ENCODE measurements at regions not wholly inside any gene's neighbourhood (a gene's known extent, or its start where the extent isn't known, plus 50 kb on each side); places are given as distances from the start of the nearest gene placed in this dataset.

DNA sequence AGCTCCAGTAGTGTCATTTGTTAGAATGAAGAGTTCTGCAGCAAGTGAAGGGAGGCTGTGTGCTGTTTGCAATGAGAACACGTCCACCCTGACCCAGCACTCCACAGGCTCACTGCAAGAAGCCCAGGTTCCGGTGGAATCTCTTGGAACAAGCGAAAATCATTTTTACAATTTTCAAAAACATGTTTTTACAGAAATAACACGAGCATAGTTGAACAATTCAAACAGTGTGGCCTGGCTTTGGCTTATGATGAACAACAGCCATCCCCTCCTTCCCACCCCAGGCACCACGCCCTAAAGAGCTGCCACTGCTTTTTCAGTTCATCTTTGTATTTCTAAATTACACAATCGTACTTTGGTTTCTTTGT lies 59.5 kb upstream of the KY start:
- ChIA-PET CTCF (interaction anchor here (1.2 to 1.8 kb wide), 2 partner anchors 45 to 69 kb away, joined by 3 to 4 read pairs; no protein-coding TSS in a partner anchor), POLR2A (interaction anchor here (0.5 kb wide), 1 partner anchor 1892 kb away, joined by 3 read pairs; no protein-coding TSS in a partner anchor)
- no peak for DNase-seq (ENCODE audit: low read depth, low spot score)
- no peak overlapping the region for H3K4me3 ChIP-seq (ENCODE audit: low read depth, low read length)
- TF ChIP-seq, protein P1, sequence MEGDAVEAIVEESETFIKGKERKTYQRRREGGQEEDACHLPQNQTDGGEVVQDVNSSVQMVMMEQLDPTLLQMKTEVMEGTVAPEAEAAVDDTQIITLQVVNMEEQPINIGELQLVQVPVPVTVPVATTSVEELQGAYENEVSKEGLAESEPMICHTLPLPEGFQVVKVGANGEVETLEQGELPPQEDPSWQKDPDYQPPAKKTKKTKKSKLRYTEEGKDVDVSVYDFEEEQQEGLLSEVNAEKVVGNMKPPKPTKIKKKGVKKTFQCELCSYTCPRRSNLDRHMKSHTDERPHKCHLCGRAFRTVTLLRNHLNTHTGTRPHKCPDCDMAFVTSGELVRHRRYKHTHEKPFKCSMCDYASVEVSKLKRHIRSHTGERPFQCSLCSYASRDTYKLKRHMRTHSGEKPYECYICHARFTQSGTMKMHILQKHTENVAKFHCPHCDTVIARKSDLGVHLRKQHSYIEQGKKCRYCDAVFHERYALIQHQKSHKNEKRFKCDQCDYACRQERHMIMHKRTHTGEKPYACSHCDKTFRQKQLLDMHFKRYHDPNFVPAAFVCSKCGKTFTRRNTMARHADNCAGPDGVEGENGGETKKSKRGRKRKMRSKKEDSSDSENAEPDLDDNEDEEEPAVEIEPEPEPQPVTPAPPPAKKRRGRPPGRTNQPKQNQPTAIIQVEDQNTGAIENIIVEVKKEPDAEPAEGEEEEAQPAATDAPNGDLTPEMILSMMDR (IDR thresholded peaks at IDR 0.05; ENCODE audit: insufficient read depth, low read length, missing control alignments), result no peak

DNA sequence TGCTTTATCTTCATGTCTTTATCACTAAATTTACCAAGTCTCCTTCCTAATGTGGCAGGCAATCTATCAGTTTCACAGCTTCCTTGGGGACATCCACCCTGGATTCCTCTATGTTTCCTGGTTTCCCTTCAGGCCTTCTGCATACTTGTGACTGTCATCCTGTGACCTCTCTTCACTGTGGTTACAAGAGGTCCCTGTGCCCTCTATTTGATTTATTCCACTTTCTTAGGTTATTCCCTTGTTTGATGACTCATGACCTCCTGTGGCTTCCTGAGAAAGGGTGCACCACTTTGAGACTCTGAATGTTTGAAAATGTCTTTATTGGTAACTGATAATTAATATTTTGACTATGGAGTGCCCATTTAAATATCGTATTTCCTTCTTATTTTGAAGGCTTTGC lies 60.5 kb upstream of the KY start:
- TF ChIP-seq, protein P1 (IDR thresholded peaks at IDR 0.05; ENCODE audit: insufficient read depth, low read length, missing control alignments), result no peak
- no peak for DNase-seq (ENCODE audit: low read depth, low spot score)
- ChIA-PET CTCF (interaction anchor here (1.8 kb wide), 1 partner anchor 44 kb away, joined by 4 read pairs; no protein-coding TSS in a partner anchor), POLR2A (no interaction called here)
- no peak overlapping the region for H3K4me3 ChIP-seq (ENCODE audit: low read depth, low read length)

DNA sequence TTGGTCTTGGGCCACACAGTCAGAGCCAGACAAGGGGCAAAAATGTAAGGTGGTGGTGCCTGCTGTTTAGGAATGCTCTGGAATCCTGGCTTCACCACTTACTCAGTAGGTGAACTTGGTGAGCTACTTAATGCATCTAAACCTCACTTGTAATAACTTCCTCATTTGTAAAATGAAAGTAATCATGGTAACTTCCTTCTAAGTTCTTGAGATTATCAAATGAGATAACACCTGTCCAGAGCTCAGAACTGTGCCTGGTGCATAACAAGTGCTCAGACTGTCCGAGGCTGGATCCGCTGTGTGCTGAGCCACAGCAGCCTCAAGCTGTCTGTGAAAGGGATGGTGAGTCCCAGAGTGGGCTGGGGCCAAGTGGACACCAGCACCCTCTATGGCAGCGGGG lies 62.8 kb upstream of the KY start:
- DNase-seq (ENCODE audit: low read depth, low spot score), result no peak
- CTCF ChIA-PET, result interaction anchor here (0.9 kb wide), 1 partner anchor 113 kb away, joined by 3 read pairs; no protein-coding TSS in a partner anchor
- H3K4me3 ChIP-seq (ENCODE audit: low read depth, low read length), result no peak overlapping the region
- POLR2A ChIA-PET, result no interaction called here
- TF ChIP-seq, protein P1 (IDR thresholded peaks at IDR 0.05; ENCODE audit: insufficient read depth, low read length, missing control alignments), result no peak

DNA sequence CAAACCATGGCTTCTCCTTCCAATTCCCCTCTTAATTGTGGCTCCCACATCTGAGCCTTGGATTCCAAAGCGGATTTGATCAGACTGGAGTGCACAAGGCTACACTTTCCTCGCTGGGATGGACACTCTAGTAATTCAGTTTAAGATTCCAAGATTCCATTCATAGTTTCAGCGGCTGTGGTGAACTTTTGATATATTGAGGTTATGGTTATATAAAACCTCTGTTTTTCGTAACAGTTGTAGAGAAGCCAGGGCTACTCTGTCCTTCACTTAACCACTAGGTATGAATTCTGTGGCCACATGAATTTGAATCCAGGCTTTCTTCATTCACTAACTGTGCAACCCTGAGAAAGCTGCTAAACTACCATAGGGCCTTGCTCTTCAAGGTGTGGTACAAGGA lies 67.9 kb upstream of the KY start:
- no peak for DNase-seq (ENCODE audit: low read depth, low spot score)
- POLR2A ChIA-PET, result no interaction called here
- CTCF ChIA-PET, result no interaction called here
- no peak overlapping the region for H3K4me3 ChIP-seq (ENCODE audit: low read depth, low read length)
- TF ChIP-seq, protein P1 (IDR thresholded peaks at IDR 0.05; ENCODE audit: insufficient read depth, low read length, missing control alignments), result no peak

DNA sequence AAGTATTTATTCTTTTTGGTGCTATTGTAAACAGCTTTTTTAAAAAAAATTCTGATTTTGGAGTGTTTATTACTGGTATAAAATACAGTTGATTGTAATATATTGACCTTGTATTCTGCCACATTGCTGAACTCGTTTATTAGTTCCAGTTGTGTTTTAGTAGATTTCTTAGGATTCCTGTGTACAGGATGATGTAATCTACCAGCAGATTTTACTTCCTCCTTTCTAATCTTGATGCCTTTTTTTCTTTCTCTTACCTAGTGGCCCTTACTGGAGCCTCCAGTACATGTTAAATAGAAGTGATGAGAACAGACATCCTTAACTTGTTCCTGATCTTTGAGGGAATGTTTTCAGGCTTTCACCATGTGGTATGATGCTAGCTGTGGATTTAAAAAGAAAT lies 70.4 kb upstream of the KY start:
- H3K4me3 ChIP-seq (ENCODE audit: low read depth, low read length), result no peak overlapping the region
- no peak for DNase-seq (ENCODE audit: low read depth, low spot score)
- TF ChIP-seq, protein P1 (IDR thresholded peaks at IDR 0.05; ENCODE audit: insufficient read depth, low read length, missing control alignments), result no peak
- ChIA-PET CTCF (interaction anchor here (1.0 kb wide), 1 partner anchor 34 kb away, joined by 4 read pairs; no protein-coding TSS in a partner anchor), POLR2A (no interaction called here)

DNA sequence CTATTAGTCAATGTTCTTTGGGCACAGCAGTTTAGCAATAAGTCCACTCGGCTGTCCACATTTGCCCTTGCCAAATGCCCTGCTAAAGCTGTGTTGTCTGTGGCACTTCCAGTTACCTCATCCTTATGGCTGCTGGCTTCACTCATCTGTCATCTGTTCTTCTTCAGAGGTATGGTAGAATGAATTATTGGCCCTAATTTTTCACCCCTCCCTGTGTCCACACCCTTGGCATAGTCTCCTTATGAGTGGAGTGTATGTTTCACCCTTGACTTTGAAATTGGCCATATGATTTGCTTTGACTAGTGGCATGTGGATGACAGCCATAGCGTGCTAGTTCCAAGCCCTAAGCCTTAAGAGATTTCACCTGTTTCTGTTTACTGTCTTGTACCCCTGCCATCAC lies 72.1 kb upstream of the EPHB1 start:
- ChIA-PET CTCF (interaction anchor here (1.2 kb wide), 1 partner anchor 32 kb away, joined by 7 read pairs; no protein-coding TSS in a partner anchor), POLR2A (no interaction called here)
- no peak overlapping the region for H3K4me3 ChIP-seq (ENCODE audit: low read depth, low read length)
- TF ChIP-seq, protein P1 (IDR thresholded peaks at IDR 0.05; ENCODE audit: insufficient read depth, low read length, missing control alignments), result no peak
- DNase-seq (ENCODE audit: low read depth, low spot score), result no peak

Measured in AG04449 (cell line).